Endothelial cell of umbilical vein (primary cell): ENCODE measurements at regions not wholly inside any gene's neighbourhood (a gene's known extent, or its start where the extent isn't known, plus 50 kb on each side); places are given as distances from the start of the nearest gene placed in this dataset.

ENCODE experiments used
- BruUV-seq: library from RNA; stranded (reverse); fragments of 400-500 nt; replicated peaks from 2 replicates; lab custom pipeline; 2021; lab: Mats Ljungman, UMichigan
- CTCF ChIA-PET: fragments of 300-600, 350-600 bp; sonication (Branson Sonifier 250); formaldehyde crosslinking; loops from one replicate; lab custom pipeline; 2021; ENCODE audit warnings: antibody characterized with exemption, inconsistent platforms; lab: Charles Lee
- POLR2A ChIA-PET: fragments of 300-600, 350-600 bp; sonication (Branson Sonifier 250); formaldehyde crosslinking; loops from one replicate; lab custom pipeline; 2021; ENCODE audit warnings: antibody characterized with exemption, inconsistent platforms; lab: Charles Lee
- DNase-seq: peaks from one replicate; pipeline ENCODE4 v3.0.0-alpha.2; 2011; ENCODE audit warnings: low read depth, low spot score
- FAIRE-seq: peaks from 2 replicates; lab custom pipeline; 2011; peaks lifted over from hg19 to GRCh38; lab: Jason Lieb, UNC
- H2AFZ ChIP-seq: 2 replicates; pipeline ENCODE4 v1.6.0; 2012; ENCODE audit warnings: low read depth, low read length, control low read depth, inconsistent platforms
- H3K27ac ChIP-seq: 2 replicates; pipeline ENCODE4 v1.5.1; 2011; ENCODE audit warnings: low read depth, mild to moderate bottlenecking, control low read depth, low read length, moderate library complexity; ENCODE audit not compliant: insufficient read depth
- H3K27me3 ChIP-seq, 2 experiments: 2 replicates each; pipeline versions ENCODE4 v1.6.0 to v1.6.1; 2011; ENCODE audit warnings: low read length in 2 of 2, mixed read lengths in 1 of 2; ENCODE audit not compliant: control insufficient read depth in 2 of 2, insufficient read depth in 2 of 2
- H3K36me3 ChIP-seq, 2 experiments: 2 replicates in 1 of 2; 3 replicates in 1 of 2; pipeline ENCODE4 v1.5.1; 2011; ENCODE audit warnings: low read length in 2 of 2, mild to moderate bottlenecking in 1 of 2, moderate library complexity in 1 of 2; ENCODE audit not compliant: control insufficient read depth in 2 of 2, insufficient read depth in 2 of 2; ENCODE audit errors: extremely low read depth in 1 of 2
- H3K4me1 ChIP-seq: 3 replicates; pipeline ENCODE4 v1.5.1; 2011; ENCODE audit warnings: mild to moderate bottlenecking, low read length; ENCODE audit not compliant: control insufficient read depth, insufficient read depth; ENCODE audit errors: extremely low read depth
- H3K4me2 ChIP-seq: 2 replicates; pipeline ENCODE4 v1.6.1; 2011; ENCODE audit warnings: low read length, control low read depth, mixed read lengths; ENCODE audit not compliant: insufficient read depth
- H3K4me3 ChIP-seq, 3 experiments: fragments of 200-600 bp in 1 of 3; sonication (generic), shearing (Covaris generic) in 1 of 3; replicated peaks in 1 of 3; 2 replicates each; pipeline ENCODE4 v1.5.1; 2011 to 2016; ENCODE audit warnings: control low read depth in 3 of 3, low read length in 3 of 3, mild to moderate bottlenecking in 2 of 3, inconsistent platforms in 1 of 3, low read depth in 1 of 3, moderate library complexity in 1 of 3; ENCODE audit not compliant: insufficient read depth in 1 of 3
- H3K79me2 ChIP-seq: 2 replicates; pipeline ENCODE4 v1.6.0; 2012; ENCODE audit warnings: low read length, inconsistent platforms; ENCODE audit not compliant: control insufficient read depth, insufficient read depth
- H3K9ac ChIP-seq: replicated peaks from 2 replicates; pipeline ENCODE3; 2011; ENCODE audit warnings: low read length, control low read depth; ENCODE audit not compliant: insufficient read depth; ENCODE audit errors: extremely low read depth
- H3K9me1 ChIP-seq: replicated peaks from 3 replicates; pipeline ENCODE4 v1.6.0; 2011; ENCODE audit warnings: mild to moderate bottlenecking, low read length; ENCODE audit not compliant: control insufficient read depth, insufficient read depth; ENCODE audit errors: extremely low read depth
- H3K9me3 ChIP-seq: replicated peaks from 2 replicates; pipeline ENCODE4 v1.5.1; 2012; ENCODE audit warnings: low read length, inconsistent platforms; ENCODE audit not compliant: control insufficient read depth, insufficient read depth
- H4K20me1 ChIP-seq: replicated peaks from 2 replicates; pipeline ENCODE3; 2011; ENCODE audit warnings: mild to moderate bottlenecking, low read length; ENCODE audit not compliant: control insufficient read depth, insufficient read depth; ENCODE audit errors: extremely low read depth
- CTCF ChIP-seq, 2 donors: IDR thresholded peaks; 1 replicate in 1 of 2; 2 replicates in 1 of 2; pipeline ENCODE4 v1.5.1; 2011; ENCODE audit warnings: low read length in 2 of 2, mild to moderate bottlenecking in 2 of 2, moderate library complexity in 2 of 2, control low read depth in 1 of 2, inconsistent platforms in 1 of 2, low read depth in 1 of 2; ENCODE audit not compliant: insufficient read depth in 1 of 2; ENCODE audit errors: extremely low read depth in 1 of 2
- EZH2 ChIP-seq: IDR thresholded peaks from 2 replicates; pipeline ENCODE4 v1.6.1; 2012; ENCODE audit warnings: borderline replicate concordance, low read depth, mild to moderate bottlenecking, moderate library complexity, low read length, inconsistent platforms; ENCODE audit not compliant: severe bottlenecking
- FOS ChIP-seq: IDR thresholded peaks from 2 replicates; pipeline ENCODE4 v1.6.1; 2011; ENCODE audit warnings: mild to moderate bottlenecking, low read length, moderate library complexity, borderline replicate concordance; ENCODE audit not compliant: insufficient read depth
- GATA2 ChIP-seq: IDR thresholded peaks from 2 replicates; pipeline ENCODE4 v1.7.0; 2011; ENCODE audit warnings: low read depth, mild to moderate bottlenecking, moderate library complexity, mixed read lengths, low read length; ENCODE audit not compliant: insufficient read length, insufficient read depth
- JUN ChIP-seq: IDR thresholded peaks from 2 replicates; pipeline ENCODE4 v1.6.1; 2011; ENCODE audit warnings: borderline replicate concordance, low read depth; ENCODE audit not compliant: insufficient read length, insufficient read depth
- MAX ChIP-seq: IDR thresholded peaks from 2 replicates; pipeline ENCODE4 v1.6.1; 2011; ENCODE audit not compliant: insufficient read depth, insufficient read length
- MYC ChIP-seq: IDR thresholded peaks from one replicate; pipeline ENCODE4 v1.6.1; 2011; ENCODE audit warnings: mild to moderate bottlenecking, low read depth, low read length
- POLR2A ChIP-seq: IDR thresholded peaks from 2 replicates; pipeline ENCODE4 v1.6.1; 2012; ENCODE audit warnings: low read depth, mild to moderate bottlenecking, control low read depth, low read length
- POLR2AphosphoS5 ChIP-seq: IDR thresholded peaks from 2 replicates; pipeline ENCODE4 v1.6.1; 2012; ENCODE audit warnings: low read depth, mild to moderate bottlenecking, control low read depth, low read length, moderate library complexity; ENCODE audit not compliant: insufficient read depth
- dilution Hi-C: fragments of 300-500 bp; cut with MboI; formaldehyde crosslinking; loops from one replicate; pipeline ENCODE4 v1.15.0; 2019; ENCODE audit warnings: low sequenced_read_pairs; ENCODE audit not compliant: extremely low pct_ligation_motif_present
- intact Hi-C: fragments of 100-400 bp; cut with micrococcal nuclease; formaldehyde crosslinking; loops from one replicate; pipeline ENCODE4 v1.10.0; 2022

- no TSS peak for BruUV-seq
- FAIRE-seq (no peak), DNase-seq (no peak)
- no peaks in the 10 kb centered on the region for H3K27me3 ChIP-seq
- intact Hi-C loops: no loop called here
- H3K9me3 ChIP-seq: no peaks in the 10 kb centered on the region
- no peak overlapping the region for H3K4me2 ChIP-seq
- H3K79me2 ChIP-seq: no peaks in the 10 kb centered on the region
- no peaks in the 10 kb centered on the region for H4K20me1 ChIP-seq
- no peaks in the 10 kb centered on the region for H3K4me1 ChIP-seq
- H3K36me3 ChIP-seq: no peaks in the 10 kb centered on the region
- no peak overlapping the region for H3K27ac ChIP-seq
- H3K4me3 ChIP-seq: no peak overlapping the region
- CTCF ChIA-PET: no interaction called here
- POLR2A ChIA-PET: no interaction called here
- TF ChIP-seq POLR2AphosphoS5 (no peak), FOS (no peak), MAX (no peak), MYC (no peak), CTCF (IDR thresholded peaks at IDR 0.05; ENCODE audit: extremely low read depth in 1 of 2, insufficient read depth in 1 of 2, low read depth in 1 of 2, low read length in 2 of 2) (no peak), POLR2A (no peak), EZH2 (no peak), GATA2 (no peak), JUN (no peak)
- no peak overlapping the region for H2AFZ ChIP-seq
- H3K9ac ChIP-seq: no peak overlapping the region
- no peaks in the 10 kb centered on the region for H3K9me1 ChIP-seq
- dilution Hi-C loops: no loop called here
Observed at GRCh38 chr14:104237651-104238423, 99.5 kb downstream of the KIF26A start.
